HG02981 (cell line): ENCODE measurements at regions not wholly inside any gene's neighbourhood (a gene's known extent, or its start where the extent isn't known, plus 50 kb on each side); places are given as distances from the start of the nearest gene placed in this dataset.

Experiments used
- ATAC-seq: cut with Tn5 transposase; IDR thresholded peaks from one replicate; pipeline ENCODE4 v1.9.1; 2021; ENCODE audit warnings: mild to moderate bottlenecking, moderate library complexity; ENCODE audit not compliant: unreplicated experiment

- no peak for ATAC-seq
Observed at GRCh38 chr2:19750136-19750535, 151.6 kb downstream of the TTC32 start.

- no peak for ATAC-seq
Observed at GRCh38 chr2:19749507-19749836, 152.3 kb downstream of the TTC32 start.

GRCh38 chr2:19748711-19749506 lies 152.9 kb downstream of the TTC32 start:
- no peak for ATAC-seq

GRCh38 chr2:19748073-19748375 lies 153.8 kb downstream of the TTC32 start:
- no peak for ATAC-seq

GRCh38 chr2:19747310-19748072 lies 154.3 kb downstream of the TTC32 start:
- no peak for ATAC-seq

GRCh38 chr2:19746611-19747309 lies 155.0 kb downstream of the TTC32 start:
- no peak for ATAC-seq

- ATAC-seq, result no peak
Observed at GRCh38 chr2:19746137-19746600, 155.6 kb downstream of the TTC32 start.

GRCh38 chr2:19745318-19746136 lies 156.3 kb downstream of the TTC32 start:
- no peak for ATAC-seq

GRCh38 chr2:19744456-19745199 lies 157.2 kb downstream of the TTC32 start:
- ATAC-seq, result no peak

GRCh38 chr2:19743641-19744040 lies 158.1 kb downstream of the TTC32 start:
- no peak for ATAC-seq

- no peak for ATAC-seq
Observed at GRCh38 chr2:19742872-19743271, 158.9 kb downstream of the TTC32 start.

GRCh38 chr2:19739256-19739655 lies 162.5 kb downstream of the TTC32 start:
- no peak for ATAC-seq

- no peak for ATAC-seq
Observed at GRCh38 chr2:19738707-19739106, 163.1 kb downstream of the TTC32 start.

- ATAC-seq, result no peak
Observed at GRCh38 chr2:19736191-19736831, 165.5 kb downstream of the TTC32 start.

GRCh38 chr2:19733951-19734425 lies 167.8 kb downstream of the TTC32 start:
- no peak for ATAC-seq

- no peak for ATAC-seq
Observed at GRCh38 chr2:19733390-19733789, 168.4 kb downstream of the TTC32 start.

GRCh38 chr2:19732255-19732654 lies 169.5 kb downstream of the TTC32 start:
- ATAC-seq, result no peak

- no peak for ATAC-seq
Observed at GRCh38 chr2:19731515-19731914, 170.3 kb downstream of the TTC32 start.

- ATAC-seq, result no peak
Observed at GRCh38 chr2:19731037-19731436, 170.7 kb downstream of the TTC32 start.

GRCh38 chr2:19728125-19728524 lies 173.7 kb downstream of the TTC32 start:
- ATAC-seq, result no peak
